22Rv1 (cell line): ENCODE measurements at regions not wholly inside any gene's neighbourhood (a gene's known extent, or its start where the extent isn't known, plus 50 kb on each side); places are given as distances from the start of the nearest gene placed in this dataset.

Experiments
- H3K27ac ChIP-seq: fragments of 450-650 bp; 2 replicates; pipeline ENCODE4 v1.5.1; 2017
- CTCF ChIP-seq: fragments of 450-650 bp; IDR thresholded peaks from 2 replicates; pipeline ENCODE4 v1.5.1; 2017; ENCODE audit warnings: mild to moderate bottlenecking
- ZFX ChIP-seq: fragments of 450-650 bp; IDR thresholded peaks from 2 replicates; pipeline ENCODE4 v1.6.1; 2017; ENCODE audit warnings: antibody characterized with exemption, borderline replicate concordance

GRCh38 chr13:59000770-59001169, 1163.0 kb downstream of the DIAPH3 start:
- H3K27ac ChIP-seq, result no peak overlapping the region
- TF ChIP-seq CTCF, result no peak
- no peak for TF ChIP-seq ZFX

- TF ChIP-seq CTCF (no peak), ZFX (no peak)
- no peak overlapping the region for H3K27ac ChIP-seq
Measured at GRCh38 chr13:59012731-59013130, 1151.0 kb downstream of the DIAPH3 start.

GRCh38 chr13:59016250-59016649, 1147.5 kb downstream of the DIAPH3 start:
- TF ChIP-seq ZFX (no peak), CTCF (no peak)
- H3K27ac ChIP-seq, result no peak overlapping the region

GRCh38 chr13:59024434-59024833, 1139.3 kb downstream of the DIAPH3 start:
- no peak for TF ChIP-seq CTCF
- no peak for TF ChIP-seq ZFX
- no peak overlapping the region for H3K27ac ChIP-seq

GRCh38 chr13:59034198-59034597, 1129.5 kb downstream of the DIAPH3 start:
- no peak for TF ChIP-seq CTCF
- no peak for TF ChIP-seq ZFX
- H3K27ac ChIP-seq, result no peak overlapping the region

- no peak for TF ChIP-seq ZFX
- no peak for TF ChIP-seq CTCF
- H3K27ac ChIP-seq, result no peak overlapping the region
Measured at GRCh38 chr13:59038824-59039223, 1124.9 kb downstream of the DIAPH3 start.

- TF ChIP-seq CTCF (no peak), ZFX (no peak)
- no peak overlapping the region for H3K27ac ChIP-seq
Measured at GRCh38 chr13:59043016-59043415, 1120.7 kb downstream of the DIAPH3 start.
